Karpas-422 (cell line): ENCODE measurements at regions not wholly inside any gene's neighbourhood (a gene's known extent, or its start where the extent isn't known, plus 50 kb on each side); places are given as distances from the start of the nearest gene placed in this dataset.

Experiments
- DNase-seq: peaks from one replicate; pipeline ENCODE4 v3.0.0-alpha.2; 2015
- H2AFZ ChIP-seq: fragments of 200-600 bp; sonication (generic); 2 replicates; pipeline ENCODE4 v1.6.1; 2014; ENCODE audit warnings: antibody characterized with exemption, low read length, mixed read lengths
- H3K27ac ChIP-seq: fragments of 200-600 bp; sonication (generic); 2 replicates; pipeline ENCODE4 v1.5.1; 2014; ENCODE audit warnings: mild to moderate bottlenecking, low read length, moderate library complexity
- H3K27me3 ChIP-seq: fragments of 200-600 bp; sonication (generic); 2 replicates; pipeline ENCODE4 v1.6.1; 2014; ENCODE audit warnings: low read length, mixed read lengths
- H3K36me3 ChIP-seq: fragments of 200-600 bp; sonication (generic); 2 replicates; pipeline ENCODE4 v1.6.1; 2014; ENCODE audit warnings: low read length, mixed read lengths; ENCODE audit not compliant: insufficient read depth
- H3K4me1 ChIP-seq: fragments of 200-600 bp; sonication (generic); 2 replicates; pipeline ENCODE4 v1.6.1; 2014; ENCODE audit warnings: mild to moderate bottlenecking, low read length, mixed read lengths
- H3K4me2 ChIP-seq: fragments of 200-600 bp; sonication (generic); 2 replicates; pipeline ENCODE4 v1.6.1; 2014; ENCODE audit warnings: low read length, low read depth, mild to moderate bottlenecking; ENCODE audit not compliant: poor library complexity, severe bottlenecking
- H3K4me3 ChIP-seq: fragments of 200-600 bp; sonication (generic); 2 replicates; pipeline ENCODE4 v1.5.1; 2014; ENCODE audit warnings: mild to moderate bottlenecking, antibody characterized with exemption, low read length, mixed read lengths
- H3K79me2 ChIP-seq: fragments of 200-600 bp; sonication (generic); 2 replicates; pipeline ENCODE4 v1.6.1; 2014; ENCODE audit warnings: mild to moderate bottlenecking, low read length, mixed read lengths
- H3K9ac ChIP-seq: fragments of 200-600 bp; sonication (generic); 2 replicates; pipeline ENCODE4 v1.6.0; 2014; ENCODE audit warnings: low read length
- H3K9me2 ChIP-seq: fragments of 200-600 bp; sonication (generic), shearing (Covaris generic); replicated peaks from 2 replicates; pipeline ENCODE4 v1.6.0; 2014; ENCODE audit warnings: mild to moderate bottlenecking, low read length, moderate library complexity; ENCODE audit not compliant: insufficient read depth
- H3K9me3 ChIP-seq: fragments of 300-700, 200-600 bp; sonication (generic); 2 replicates; pipeline ENCODE4 v1.6.1; 2014; ENCODE audit warnings: low read length, mixed read lengths
- H4K20me1 ChIP-seq: fragments of 200-600 bp; sonication (generic); 2 replicates; pipeline ENCODE4 v1.6.1; 2014; ENCODE audit warnings: mild to moderate bottlenecking, antibody characterized with exemption, low read length, low read depth; ENCODE audit not compliant: insufficient read depth

DNA sequence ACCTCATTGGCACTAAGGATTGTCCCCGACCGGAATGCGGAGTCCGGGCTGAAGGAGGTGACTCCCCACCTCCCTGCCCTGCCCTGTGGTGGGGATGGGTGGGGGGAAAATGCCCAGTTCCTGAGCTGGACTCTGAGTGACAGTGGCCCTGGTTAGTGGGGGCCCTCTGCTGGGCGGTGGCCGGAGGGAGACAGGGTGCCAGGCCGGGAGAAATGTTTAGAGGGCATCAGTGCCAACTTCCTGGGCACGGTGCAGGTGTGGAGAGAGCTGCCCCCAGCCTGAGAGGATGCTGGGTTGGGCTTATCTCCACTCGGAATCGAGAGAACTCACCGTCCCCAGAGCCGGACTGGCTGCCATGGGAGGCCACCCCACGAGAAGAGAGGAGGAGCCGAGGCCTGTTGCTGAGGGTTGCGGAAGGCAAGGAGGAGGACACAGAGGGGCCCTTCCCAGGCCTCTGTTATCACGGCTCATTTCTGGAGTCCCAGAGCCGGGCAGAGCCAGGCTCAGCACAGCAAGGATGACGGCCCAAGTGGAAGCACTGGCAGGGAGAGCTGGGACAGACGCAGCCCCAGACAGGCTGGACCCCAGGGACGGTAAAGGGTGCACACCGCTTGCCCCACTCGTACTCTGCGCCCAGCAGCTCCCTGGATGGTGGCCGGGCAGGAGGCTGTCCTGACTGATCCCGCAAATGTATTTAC is 156.7 kb downstream of the KIF26A start:
- no peak overlapping the region for H3K9ac ChIP-seq
- no peaks in the 10 kb centered on the region for H3K9me2 ChIP-seq
- DNase-seq: no peak
- H3K4me2 ChIP-seq: no peak overlapping the region
- H3K27me3 ChIP-seq: no peaks in the 10 kb centered on the region
- peaks cover 6% of the 10 kb centered on the region; the same call in 1 of the 2 replicates for H3K9me3 ChIP-seq
- no peak overlapping the region for H3K4me3 ChIP-seq
- H3K79me2 ChIP-seq: no peaks in the 10 kb centered on the region
- no peaks in the 10 kb centered on the region for H3K4me1 ChIP-seq
- no peaks in the 10 kb centered on the region for H4K20me1 ChIP-seq
- H3K36me3 ChIP-seq: no peaks in the 10 kb centered on the region
- no peak overlapping the region for H2AFZ ChIP-seq
- no peak overlapping the region for H3K27ac ChIP-seq

DNA sequence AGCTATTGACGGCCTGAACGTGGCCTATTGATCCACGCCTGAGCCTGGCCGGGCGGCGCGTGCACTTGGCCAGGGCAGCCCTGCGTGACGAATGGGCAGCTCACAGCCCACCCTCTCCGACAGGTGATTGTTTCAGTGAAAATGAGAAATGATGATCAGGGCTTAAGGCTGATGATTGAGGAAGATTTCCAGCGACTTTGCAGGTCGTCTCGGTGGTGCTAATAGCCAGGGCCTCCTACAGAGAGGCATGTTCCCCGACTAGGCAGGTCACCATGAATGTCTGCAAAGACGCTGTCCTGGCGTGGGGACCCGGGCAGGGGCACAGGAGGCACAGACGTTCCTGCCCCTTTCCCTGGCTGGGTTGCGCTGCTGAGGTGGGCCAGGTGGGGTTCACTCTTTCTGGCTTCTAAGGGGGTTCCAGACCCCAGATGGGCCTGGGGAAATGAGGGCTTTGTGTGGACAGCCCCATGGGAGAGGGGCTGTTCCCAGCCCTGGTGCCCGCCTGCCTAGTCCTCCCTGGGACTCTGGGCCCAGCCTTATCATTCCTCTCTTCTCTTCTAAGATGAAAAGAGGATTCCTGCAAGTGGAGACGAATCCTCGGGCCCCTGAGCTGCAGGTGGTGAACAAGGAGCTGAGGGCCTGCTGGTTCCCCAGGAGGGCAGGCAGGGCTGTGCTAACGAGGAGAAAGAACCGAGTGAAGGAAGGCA is 157.4 kb downstream of the KIF26A start:
- DNase-seq: no peak
- Histone ChIP-seq H3K27ac (no peak overlapping the region), H4K20me1 (no peaks in the 10 kb centered on the region), H3K4me2 (no peak overlapping the region), H3K79me2 (no peaks in the 10 kb centered on the region), H3K4me1 (no peaks in the 10 kb centered on the region), H3K9ac (no peak overlapping the region), H3K4me3 (no peak overlapping the region), H2AFZ (no peak overlapping the region), H3K36me3 (no peaks in the 10 kb centered on the region), H3K27me3 (no peaks in the 10 kb centered on the region), H3K9me3 (peaks cover 7% of the 10 kb centered on the region; the same call in 1 of the 2 replicates), H3K9me2 (no peaks in the 10 kb centered on the region)

DNA sequence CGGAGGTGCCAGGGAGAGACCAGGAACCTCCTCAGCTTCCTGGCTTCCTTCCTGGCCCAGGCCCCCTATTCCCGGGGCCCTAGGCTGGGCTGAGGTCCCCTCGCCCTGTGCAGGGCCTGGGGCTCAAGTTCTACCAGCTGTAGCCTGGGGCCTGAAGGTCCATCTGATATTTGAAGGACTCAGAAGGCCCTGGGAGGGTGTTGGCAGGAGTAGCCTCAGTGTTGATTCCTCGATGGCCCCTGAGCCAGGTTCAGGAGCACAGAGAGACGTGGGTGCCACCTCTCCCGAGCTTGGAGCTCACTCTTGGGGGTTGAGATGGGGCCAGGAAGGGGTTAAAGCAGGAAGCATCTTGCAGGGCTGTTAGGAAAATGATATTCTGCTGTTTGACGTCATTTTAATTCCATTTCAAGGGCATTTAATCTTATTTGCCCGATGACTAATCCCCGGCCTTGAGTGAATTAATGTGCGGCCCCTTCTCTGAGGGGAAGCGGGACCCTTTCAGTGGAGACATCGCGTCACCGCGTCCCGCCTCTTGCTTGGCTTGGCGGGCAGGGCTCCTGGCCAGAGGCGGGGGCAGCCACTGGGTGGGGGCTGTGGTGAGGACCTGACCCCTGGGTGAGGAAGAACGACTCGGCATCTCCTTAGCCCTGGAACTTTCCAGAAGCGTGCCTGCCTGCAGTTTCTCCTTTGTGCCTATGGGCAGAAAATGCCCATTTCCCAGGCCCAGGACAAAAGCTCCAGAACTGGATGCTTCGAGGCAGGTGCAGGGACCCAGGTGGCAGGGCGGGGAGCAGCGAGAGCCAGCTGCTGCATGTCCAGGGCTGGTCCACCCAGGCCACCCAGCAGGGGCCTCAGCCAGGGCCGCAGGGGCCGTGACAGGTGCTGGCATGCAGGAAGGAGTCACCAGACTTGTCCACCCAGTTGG is 158.3 kb downstream of the KIF26A start:
- Histone ChIP-seq H3K36me3 (no peaks in the 10 kb centered on the region), H3K27ac (no peak overlapping the region), H3K79me2 (no peaks in the 10 kb centered on the region), H3K9me3 (peaks cover 11% of the 10 kb centered on the region; the same call in 1 of the 2 replicates), H3K4me3 (no peak overlapping the region), H3K9ac (no peak overlapping the region), H2AFZ (no peak overlapping the region), H3K27me3 (no peaks in the 10 kb centered on the region), H3K4me1 (no peaks in the 10 kb centered on the region), H3K9me2 (no peaks in the 10 kb centered on the region), H4K20me1 (no peaks in the 10 kb centered on the region), H3K4me2 (no peak overlapping the region)
- no peak for DNase-seq

DNA sequence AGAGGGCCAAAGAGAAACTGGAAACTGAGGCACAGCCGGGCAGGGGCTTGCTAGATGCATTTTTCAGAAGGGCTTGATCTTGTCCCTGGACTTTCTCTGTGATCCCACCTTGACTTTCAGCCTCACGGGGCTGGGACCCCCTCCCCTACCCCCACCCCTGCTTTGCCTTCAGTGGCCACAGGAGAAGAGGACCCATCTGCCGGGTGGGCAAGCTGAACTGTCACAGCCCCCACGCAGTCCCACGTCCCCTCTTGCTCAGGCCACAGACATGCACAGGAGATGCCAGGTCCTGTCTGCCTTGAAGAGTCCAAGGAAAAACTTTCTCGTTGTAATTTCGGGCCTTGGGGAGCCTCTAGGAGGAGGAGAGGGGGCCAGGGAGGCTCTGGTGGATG is 158.9 kb downstream of the KIF26A start:
- H3K4me3 ChIP-seq: no peak overlapping the region
- H3K79me2 ChIP-seq: no peaks in the 10 kb centered on the region
- H3K9me3 ChIP-seq: peaks cover 11% of the 10 kb centered on the region; the same call in 1 of the 2 replicates
- H3K4me2 ChIP-seq: no peak overlapping the region
- DNase-seq: no peak
- H3K27me3 ChIP-seq: no peaks in the 10 kb centered on the region
- H4K20me1 ChIP-seq: no peaks in the 10 kb centered on the region
- H2AFZ ChIP-seq: no peak overlapping the region
- no peak overlapping the region for H3K9ac ChIP-seq
- H3K27ac ChIP-seq: no peak overlapping the region
- H3K9me2 ChIP-seq: no peaks in the 10 kb centered on the region
- no peaks in the 10 kb centered on the region for H3K4me1 ChIP-seq
- no peaks in the 10 kb centered on the region for H3K36me3 ChIP-seq

DNA sequence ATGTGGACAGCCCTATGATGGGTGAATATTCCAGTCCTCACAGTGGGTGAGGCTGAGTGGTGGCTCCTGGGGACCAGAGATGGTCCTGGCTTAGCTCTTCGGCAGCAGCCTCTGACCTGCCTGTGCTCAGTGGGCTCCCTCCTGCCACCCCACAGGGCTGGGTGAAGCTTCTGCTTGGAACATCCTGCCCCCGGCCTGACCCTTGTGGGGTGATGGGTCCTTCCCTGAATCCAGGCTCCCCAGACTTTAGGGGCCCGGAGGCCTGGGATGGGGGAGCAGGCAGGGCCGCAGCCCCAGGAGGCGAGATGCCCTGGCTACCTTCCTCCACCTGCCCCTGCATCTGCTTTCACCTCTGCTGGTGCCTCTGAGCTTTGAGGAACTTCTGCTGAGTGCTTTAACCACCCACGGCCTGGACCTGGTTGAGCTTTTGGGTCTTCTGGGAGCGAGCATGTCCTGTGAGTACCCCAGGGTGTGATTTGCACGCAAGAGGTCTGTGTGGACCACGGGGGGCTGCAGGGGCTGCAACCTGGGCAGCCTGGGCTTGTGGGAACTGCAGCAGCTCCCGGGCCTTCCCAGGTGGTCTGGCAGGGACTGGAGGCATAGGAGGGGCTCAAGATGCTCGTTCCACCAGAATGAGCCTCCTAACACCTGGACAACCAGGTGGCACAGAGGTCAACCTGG is 159.5 kb downstream of the KIF26A start:
- Histone ChIP-seq H3K9me2 (no peaks in the 10 kb centered on the region), H4K20me1 (no peaks in the 10 kb centered on the region), H3K4me3 (no peak overlapping the region), H3K4me2 (no peak overlapping the region), H3K4me1 (no peaks in the 10 kb centered on the region), H3K9ac (no peak overlapping the region), H2AFZ (no peak overlapping the region), H3K27me3 (no peaks in the 10 kb centered on the region), H3K79me2 (no peaks in the 10 kb centered on the region), H3K9me3 (peaks cover 11% of the 10 kb centered on the region; the same call in 1 of the 2 replicates), H3K36me3 (no peaks in the 10 kb centered on the region), H3K27ac (no peak overlapping the region)
- DNase-seq: no peak

DNA sequence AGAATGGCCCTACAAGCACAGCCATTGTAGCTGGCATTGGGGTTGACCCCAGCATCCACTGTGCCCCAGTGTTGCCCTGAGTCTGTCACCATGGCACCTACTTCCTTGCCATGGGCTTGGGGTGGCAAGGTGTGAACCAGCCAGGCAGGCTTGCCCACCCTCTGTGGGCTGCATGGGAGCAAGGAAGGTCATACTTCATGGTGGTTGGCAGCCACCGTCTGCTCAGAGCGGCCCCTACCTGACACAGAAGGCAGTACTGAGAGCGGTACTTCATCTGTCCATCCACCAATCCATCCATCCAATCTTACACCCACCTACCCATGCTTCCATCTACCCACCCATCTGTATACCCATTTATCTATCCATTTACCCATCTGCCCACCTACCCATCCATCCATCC is 160.1 kb downstream of the KIF26A start:
- H3K9me3 ChIP-seq: peaks cover 11% of the 10 kb centered on the region; the same call in 1 of the 2 replicates
- no peak overlapping the region for H3K9ac ChIP-seq
- no peak overlapping the region for H3K4me2 ChIP-seq
- no peak overlapping the region for H2AFZ ChIP-seq
- H3K4me1 ChIP-seq: no peaks in the 10 kb centered on the region
- no peak for DNase-seq
- H3K9me2 ChIP-seq: no peaks in the 10 kb centered on the region
- no peak overlapping the region for H3K4me3 ChIP-seq
- H3K27me3 ChIP-seq: no peaks in the 10 kb centered on the region
- H3K36me3 ChIP-seq: no peaks in the 10 kb centered on the region
- no peaks in the 10 kb centered on the region for H4K20me1 ChIP-seq
- H3K27ac ChIP-seq: no peak overlapping the region
- no peaks in the 10 kb centered on the region for H3K79me2 ChIP-seq

DNA sequence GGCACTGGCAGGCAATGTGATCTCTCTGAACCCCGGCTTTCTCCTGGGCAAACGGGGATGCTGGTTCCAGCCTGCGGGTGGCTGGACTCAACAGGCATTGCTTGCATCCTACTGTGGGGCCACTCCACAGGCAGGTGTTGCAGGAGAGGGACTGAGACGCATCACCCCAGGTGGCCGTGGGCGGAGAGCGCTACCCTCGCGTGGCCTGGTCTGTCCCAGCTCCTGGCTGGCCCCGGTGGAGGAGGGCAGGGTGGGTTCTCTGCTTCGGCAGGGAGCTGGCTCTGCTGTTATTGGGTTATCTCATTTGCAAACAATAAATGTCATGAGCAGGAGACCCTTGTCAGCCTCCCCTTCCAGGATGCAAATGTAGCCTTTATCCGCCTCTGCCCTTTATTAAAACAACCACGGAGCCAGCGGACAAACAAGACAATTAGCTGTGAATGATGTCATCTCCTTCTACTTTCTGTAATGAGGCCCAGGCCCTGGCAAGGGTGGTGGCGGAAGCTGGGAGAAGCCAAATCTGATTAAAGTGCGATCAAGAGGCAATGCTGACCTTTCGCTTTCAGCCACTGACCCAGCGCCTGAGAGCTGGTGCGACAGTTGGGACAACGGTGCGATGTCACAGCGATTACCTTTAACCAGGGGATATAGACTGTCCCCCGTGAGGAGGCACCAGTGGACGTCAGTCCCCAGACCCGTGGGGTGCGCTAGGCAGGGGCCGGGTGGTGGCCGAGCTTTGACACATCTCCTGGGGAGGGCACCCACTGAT is 161.8 kb downstream of the KIF26A start:
- Histone ChIP-seq H3K9me2 (no peaks in the 10 kb centered on the region), H3K79me2 (no peaks in the 10 kb centered on the region), H3K9ac (no peak overlapping the region), H2AFZ (no peak overlapping the region), H3K27ac (no peak overlapping the region), H3K4me2 (no peak overlapping the region), H3K9me3 (peaks cover 11% of the 10 kb centered on the region; the same call in 1 of the 2 replicates), H3K4me3 (no peak overlapping the region), H3K36me3 (no peaks in the 10 kb centered on the region), H4K20me1 (no peaks in the 10 kb centered on the region), H3K27me3 (no peaks in the 10 kb centered on the region), H3K4me1 (no peaks in the 10 kb centered on the region)
- DNase-seq: no peak
